HFF-Myc (cell line): ENCODE measurements at regions not wholly inside any gene's neighbourhood (a gene's known extent, or its start where the extent isn't known, plus 50 kb on each side); places are given as distances from the start of the nearest gene placed in this dataset.

Experiments used
- DNase-seq: peaks from one replicate; pipeline ENCODE4 v3.0.0-alpha.2; 2011; ENCODE audit warnings: low read depth; ENCODE audit errors: extremely low read depth
- H3K4me3 ChIP-seq: replicated peaks from 2 replicates; pipeline ENCODE4 v1.5.1; 2011; ENCODE audit warnings: low read depth, mild to moderate bottlenecking, control low read depth, low read length
- CTCF ChIP-seq: IDR thresholded peaks from 2 replicates; pipeline ENCODE4 v1.5.1; 2012; ENCODE audit warnings: mild to moderate bottlenecking, low read depth, low read length, control low read depth; ENCODE audit errors: missing control alignments

- no peak for TF ChIP-seq CTCF
- no peak overlapping the region for H3K4me3 ChIP-seq
- no peak for DNase-seq
Measured at GRCh38 chr7:68587599-68587998, 1010.7 kb upstream of the AUTS2 start.

GRCh38 chr7:68601826-68602225 is 996.4 kb upstream of the AUTS2 start:
- TF ChIP-seq CTCF: no peak
- no peak overlapping the region for H3K4me3 ChIP-seq
- no peak for DNase-seq

DNA sequence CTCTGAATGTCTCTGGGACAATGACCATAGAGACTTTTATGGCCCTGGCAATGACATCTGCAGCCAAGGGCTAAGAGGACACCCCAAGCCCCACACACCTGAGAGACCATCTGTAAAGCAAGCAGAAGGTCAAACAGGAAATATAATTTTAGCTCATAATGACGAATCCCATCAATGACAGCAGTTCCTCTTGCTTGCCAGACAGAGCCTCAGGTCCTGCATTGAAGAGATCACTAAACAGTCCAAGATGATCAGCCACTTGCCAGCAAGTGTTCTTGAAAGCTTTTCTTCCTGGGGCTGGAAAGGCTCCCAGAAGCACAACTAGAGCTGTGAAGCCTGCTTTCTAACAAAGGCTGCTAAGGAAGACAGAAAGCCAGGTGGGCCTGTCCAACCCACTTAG is 993.7 kb upstream of the AUTS2 start:
- no peak for TF ChIP-seq CTCF
- DNase-seq: no peak
- H3K4me3 ChIP-seq: no peak overlapping the region

DNA sequence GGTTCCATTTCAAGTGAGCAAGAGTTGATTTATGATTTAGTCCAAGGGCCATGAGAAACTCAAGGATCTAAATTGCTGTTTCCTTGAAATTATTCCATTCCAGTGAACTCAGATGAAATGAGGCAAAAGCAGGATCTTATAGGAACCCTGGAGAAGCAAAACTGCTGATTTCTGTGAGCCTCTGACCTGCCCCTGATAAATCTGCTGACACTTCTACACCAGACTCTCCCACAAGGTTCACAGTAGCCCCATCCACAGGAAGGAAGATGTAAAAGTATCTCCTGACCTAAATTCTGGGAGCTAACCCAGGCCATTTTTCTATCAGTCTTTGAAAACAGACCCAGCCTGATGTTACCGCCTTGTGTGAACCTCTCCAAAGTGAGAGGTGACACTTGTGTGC is 987.6 kb upstream of the AUTS2 start:
- no peak for TF ChIP-seq CTCF
- no peak overlapping the region for H3K4me3 ChIP-seq
- DNase-seq: no peak

DNA sequence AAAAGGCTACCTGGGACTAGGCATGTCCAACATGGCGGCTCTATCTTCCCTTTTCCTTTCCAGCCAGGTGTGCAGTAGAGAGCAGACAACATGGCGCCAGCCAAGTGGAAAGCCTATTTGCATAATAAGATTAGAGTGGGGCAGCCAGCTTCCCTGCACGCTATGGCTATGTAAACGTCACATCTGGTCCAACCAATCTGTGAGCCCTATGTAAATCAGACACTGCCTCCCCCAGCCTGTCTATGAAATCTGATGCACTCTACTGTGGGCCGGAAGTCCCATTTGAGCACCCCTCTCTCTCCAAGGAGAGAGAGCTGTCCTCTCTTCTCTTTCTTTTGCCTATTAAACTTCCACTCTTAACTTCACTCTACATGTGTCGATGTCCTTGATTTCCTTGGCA is 984.9 kb upstream of the AUTS2 start:
- no peak for TF ChIP-seq CTCF
- no peak for DNase-seq
- H3K4me3 ChIP-seq: no peak overlapping the region

DNA sequence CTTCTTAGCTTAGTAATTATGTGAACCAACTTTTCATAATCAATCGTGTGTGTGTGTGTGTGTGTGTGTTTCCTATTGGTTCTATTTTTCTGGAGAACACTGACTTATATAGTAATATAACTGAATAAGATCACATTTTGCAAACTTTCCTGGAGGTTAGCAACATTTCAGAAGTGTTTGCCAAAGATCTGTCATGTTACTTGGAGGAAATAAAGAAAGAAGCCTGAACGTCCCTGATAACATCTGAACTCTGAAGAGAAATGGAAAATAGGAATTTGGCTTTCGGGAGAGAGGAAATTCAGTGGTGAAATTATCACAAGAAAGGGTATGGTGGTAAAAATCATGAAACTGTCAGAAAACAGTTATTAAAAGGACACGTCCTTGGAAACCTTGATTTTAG is 984.4 kb upstream of the AUTS2 start:
- H3K4me3 ChIP-seq: no peak overlapping the region
- no peak for DNase-seq
- no peak for TF ChIP-seq CTCF

GRCh38 chr7:68619526-68619925 is 978.7 kb upstream of the AUTS2 start:
- no peak overlapping the region for H3K4me3 ChIP-seq
- DNase-seq: no peak
- TF ChIP-seq CTCF: no peak
